ENCODE measurements at regions not wholly inside any gene's neighbourhood (a gene's known extent, or its start where the extent isn't known, plus 50 kb on each side); places are given as distances from the start of the nearest gene placed in this dataset.

DNA sequence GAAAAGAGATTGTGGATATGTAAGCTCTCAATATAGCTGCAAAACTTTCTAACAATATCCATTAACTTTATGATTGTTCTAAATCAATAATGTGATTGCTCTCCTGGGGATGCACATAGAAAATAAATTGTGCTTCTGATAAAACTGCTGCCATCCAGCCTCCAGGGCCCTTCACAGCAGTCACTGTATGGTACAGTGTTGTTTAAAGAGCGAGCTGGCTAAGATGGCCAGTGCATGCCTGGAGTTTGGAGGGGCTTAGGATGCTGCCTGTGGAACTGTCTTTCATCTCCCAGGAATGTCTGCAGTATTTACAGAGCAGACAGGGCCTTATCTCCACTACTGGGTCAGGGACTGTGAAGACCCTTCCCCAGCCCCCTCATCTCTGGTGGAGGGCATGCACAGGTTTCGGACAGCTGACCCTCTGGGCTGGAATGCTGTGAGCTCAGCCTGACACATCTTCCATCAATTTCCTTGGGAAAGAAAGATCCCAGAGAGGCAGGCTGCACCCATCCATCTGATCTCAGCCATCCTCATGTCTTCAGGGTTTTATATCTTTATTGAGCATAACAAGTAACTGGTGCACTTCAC is 137.0 kb downstream of the PLPP3 start:
- no peak for DNase-seq

DNA sequence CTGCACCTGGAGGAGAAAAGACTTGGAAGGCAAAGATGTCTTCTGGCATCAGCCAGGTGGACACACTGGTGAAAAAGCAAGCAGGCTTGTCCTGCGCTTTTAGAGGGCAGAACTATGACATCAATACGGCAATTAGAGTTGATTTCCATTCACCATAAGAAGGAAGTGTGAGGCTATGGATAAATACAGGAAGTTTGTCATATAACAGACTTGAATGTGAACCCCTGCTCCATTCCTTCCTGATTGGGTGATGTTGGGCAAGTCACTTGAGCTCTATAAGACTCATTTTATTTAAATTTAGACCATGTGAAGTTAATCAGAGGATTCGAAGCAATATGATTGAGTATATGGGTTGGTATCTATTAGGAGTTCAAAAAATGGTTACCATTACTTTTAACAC is 137.8 kb downstream of the PLPP3 start:
- no peak for DNase-seq

DNA sequence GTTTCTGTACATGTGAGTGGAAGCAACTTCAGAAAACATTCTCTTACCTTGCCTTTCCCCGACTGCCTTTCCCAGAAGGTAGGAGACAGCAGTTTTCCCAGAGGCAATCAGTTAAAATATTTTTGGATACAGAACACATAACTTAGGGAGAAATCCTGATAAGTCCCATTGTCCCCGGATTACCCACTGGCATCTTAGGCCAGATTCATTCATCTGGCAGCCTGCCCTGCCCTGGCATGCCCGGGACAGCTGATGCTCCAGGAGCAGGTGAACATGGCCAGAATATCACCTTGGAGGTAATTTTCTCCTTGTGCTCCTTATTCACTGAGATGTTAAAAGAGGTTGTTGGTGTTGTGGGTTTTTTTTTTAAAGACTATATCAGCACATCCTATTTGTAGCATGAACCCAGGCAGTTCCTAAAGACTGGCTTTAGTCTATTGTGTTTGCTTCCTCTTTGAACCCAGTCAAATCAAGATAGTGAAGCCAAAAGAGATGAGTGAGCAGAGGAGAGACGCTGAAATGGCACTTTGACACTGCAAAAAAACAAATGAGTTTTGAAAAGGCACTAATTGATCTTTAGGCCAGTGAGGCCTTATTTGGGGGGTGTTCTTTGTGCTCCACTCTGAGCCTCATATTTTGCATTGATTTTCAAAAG is 139.6 kb downstream of the PLPP3 start:
- no peak for DNase-seq

DNA sequence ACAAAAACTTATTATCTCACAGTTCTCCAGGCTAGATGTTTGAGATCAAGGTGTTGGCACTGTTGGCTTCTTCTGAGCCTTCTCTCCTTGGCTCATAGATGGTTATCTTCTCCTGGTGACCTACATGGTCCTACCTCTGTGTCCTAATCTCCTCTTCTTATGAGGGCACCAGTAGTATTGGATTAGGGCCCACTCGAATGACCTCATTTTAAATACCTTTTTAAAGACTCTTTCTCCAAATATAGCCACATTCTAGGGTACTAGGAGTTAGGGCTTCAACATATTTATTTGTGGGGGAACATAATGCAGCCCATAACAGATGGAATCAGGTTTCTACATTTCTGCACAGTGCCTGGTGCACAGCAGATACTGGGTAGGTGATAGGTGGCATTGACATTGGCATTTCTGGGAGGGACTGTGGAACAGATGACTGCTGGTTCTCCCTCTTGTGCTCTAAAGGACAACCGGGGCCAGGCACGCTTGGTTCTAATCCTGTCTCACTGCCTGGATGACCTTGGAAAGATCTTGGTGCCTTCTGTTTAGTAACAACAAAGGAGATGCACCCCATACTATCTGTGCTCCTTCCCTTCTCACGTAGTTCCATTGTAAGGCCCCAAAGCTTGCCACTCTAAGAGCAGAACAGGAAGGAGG is 140.3 kb downstream of the PLPP3 start:
- DNase-seq = no peak

DNA sequence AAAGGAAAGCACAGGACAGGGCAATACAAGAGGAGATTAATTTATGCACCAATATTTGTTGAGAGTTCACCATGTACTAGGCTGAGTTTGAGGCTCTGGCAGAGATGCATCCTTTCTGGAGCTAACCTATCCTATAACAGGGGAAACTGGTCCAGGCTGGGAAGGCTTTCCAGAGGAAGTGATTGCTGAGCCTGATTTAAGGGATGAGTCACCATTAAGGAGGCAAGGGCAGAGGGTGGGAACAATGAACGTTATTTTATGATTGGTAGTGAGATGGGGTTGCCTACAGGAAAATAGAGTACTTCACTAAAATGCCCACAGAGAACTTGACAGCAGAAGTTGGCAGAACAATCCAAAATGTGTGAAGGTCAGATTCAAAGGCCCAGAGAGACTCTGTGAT is 141.4 kb downstream of the PLPP3 start:
- DNase-seq = no peak

- DNase-seq = no peak
These were observed 142.4 kb downstream of the PLPP3 start for GRCh38 chr1:56436912-56437417.

GRCh38 chr1:56436296-56436695 is 143.1 kb downstream of the PLPP3 start:
- DNase-seq = no peak

DNA sequence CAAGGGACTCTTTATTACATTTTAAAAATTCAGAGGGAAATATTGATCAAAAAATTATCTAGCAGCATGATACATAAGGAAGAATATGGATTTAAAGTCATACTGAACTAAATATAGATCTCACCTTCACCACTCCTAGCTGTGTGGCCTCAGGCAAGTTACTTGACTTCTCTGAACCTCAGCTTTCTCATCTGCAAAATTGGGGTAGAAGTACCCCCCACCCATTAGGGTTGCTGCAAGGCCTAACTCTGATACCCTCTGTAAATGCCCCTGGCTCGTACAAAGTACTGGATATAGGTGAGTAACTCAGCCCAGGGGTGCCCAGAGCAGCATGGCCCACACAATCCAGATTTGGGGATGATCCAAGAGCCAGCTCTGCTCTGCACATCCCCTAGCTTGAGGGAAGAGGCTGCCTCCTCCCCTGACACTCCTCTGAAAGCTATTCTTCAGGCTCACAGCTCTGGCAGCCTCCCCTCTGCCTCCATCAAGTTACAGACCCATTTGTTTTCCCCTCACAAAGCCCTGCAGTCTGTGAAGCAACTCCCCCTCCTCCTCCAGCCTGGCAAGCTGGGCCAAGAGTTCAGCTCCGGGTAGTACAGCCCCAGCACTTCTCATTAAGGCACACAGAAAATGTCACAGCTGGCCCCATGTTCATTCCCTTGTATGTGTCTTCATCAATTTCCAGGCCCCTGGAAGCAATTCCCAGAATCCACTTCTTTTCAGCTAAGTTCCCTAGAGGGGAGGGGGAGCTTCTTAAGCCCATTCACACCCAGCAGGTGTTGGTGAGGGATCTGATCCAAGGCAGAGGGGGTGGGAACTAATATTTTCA is 143.7 kb downstream of the PLPP3 start:
- DNase-seq = no peak

- DNase-seq = no peak
These were observed 144.6 kb downstream of the PLPP3 start for GRCh38 chr1:56434740-56435139.

DNA sequence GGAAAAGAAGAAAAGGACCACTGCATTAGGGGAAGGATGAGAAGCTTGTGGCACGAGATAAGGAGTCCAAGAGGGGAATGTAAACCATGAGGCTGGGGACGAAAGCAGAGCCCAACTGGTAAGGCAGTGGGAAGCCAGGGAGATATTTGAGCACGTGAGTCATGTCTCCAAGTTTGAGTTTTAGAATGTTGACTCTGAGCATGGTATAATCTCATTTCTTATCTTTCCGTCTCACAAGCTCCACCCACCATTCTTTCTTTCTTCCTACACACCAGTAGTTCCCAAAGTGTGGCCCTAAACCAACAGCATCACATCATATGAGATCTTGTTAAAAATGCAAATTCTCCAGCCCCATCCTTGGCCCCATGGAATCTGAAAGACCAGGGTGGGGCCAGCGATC is 145.3 kb downstream of the PLPP3 start:
- DNase-seq = no peak

- peak in 1 of 2 donors; percentile 21 for DNase-seq
These were observed 146.2 kb downstream of the PLPP3 start for GRCh38 chr1:56433056-56433577.

DNA sequence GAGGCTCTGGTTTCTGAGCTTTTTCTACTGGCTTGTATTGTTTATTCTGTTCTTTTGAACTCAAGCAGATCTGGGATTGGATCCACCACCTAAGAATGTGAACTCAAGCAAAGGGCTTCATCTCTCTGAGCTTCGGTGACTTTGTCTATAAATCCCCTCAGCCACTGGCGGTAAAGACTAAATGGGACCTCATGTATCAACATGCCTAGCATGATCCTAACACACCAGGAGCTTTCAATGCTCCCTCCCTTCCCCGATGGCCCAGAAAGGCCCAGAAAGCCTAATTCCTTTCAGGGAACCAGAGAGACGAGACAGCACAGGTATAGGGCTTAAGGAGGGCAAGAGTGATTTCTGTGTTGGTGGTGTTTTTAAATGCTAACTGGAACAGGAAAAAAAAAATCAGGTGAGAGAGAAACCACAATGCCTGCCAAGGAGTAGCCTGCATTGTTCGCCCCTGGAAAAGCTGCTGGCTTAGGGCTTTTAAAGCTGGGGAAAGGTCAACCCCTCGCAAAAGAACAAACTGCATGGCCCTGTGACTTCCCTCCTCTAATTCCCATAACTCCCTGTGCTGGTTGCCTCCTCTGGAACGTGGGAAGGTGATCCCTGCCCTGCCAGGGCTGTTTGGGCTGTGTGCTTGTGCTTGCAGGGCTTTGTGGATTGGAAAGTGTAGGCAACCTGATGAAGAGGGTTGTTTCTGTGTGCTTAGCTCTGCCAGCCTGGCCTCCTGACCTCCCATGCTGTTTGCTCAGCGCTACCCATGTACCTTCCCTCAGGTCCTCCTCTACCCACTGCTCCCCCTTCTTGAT is 147.0 kb downstream of the PLPP3 start:
- no peak for DNase-seq

DNA sequence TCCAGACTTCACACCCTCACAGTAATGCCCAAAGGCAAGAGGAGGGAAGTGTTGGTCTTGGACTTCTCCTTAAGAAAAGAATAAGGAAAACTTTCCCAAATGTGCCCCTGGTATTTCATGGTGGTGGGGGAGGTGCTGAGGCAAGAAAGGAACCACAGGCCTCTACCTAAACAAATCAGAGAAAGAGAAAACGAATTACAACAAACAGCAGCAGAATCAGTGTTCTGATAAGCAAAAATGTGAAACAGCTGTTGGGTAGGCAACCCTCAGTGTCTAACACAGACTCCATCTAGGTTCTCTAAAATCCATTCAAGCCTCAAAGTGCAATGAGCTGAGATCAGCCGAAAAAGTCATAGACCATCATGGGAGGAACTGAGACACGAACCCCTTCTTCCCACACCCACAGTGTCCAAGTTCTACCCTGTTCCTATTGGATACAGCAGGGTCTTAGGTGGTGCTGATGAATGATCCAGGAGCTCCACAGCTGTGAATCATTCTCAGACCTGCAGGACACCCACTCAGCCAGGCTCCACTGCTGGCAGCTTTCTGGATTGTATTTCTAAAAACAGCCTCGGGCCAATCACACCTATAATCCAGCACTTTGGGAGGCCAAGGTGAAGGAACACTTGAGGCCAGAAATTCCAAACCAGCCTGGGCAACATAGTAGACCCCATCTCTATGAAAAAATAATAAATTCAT is 149.1 kb downstream of the PLPP3 start:
- no peak for DNase-seq

GRCh38 chr1:56429288-56429687 is 150.1 kb downstream of the PLPP3 start:
- DNase-seq = no peak

GRCh38 chr1:56426587-56427381 is 152.6 kb downstream of the PLPP3 start:
- no peak for DNase-seq

DNA sequence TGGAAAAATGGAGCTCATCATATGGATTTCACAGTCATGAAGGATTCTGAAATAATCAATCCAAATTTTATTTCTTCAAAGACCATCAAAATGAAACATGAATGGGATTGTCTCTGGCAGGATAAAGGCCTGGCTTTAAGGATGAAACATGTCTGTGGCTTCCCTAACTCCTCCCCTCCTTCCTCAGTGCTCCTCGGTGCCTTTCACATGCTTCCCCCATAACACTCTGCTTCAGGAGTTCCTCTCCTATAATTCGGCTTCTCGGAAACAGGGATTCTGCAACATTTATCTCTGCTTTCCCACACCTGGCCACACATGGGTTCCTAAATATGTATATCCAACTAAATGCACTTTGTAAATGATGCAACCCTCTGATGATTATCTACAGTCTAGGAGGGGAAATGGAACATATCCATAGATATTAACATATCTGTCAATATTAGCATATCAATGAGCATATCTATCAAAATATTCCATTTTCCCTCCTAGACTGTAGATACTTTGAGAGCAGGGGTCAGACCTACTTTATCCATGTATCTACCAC is 153.8 kb downstream of the PLPP3 start:
- DNase-seq = no peak

DNA sequence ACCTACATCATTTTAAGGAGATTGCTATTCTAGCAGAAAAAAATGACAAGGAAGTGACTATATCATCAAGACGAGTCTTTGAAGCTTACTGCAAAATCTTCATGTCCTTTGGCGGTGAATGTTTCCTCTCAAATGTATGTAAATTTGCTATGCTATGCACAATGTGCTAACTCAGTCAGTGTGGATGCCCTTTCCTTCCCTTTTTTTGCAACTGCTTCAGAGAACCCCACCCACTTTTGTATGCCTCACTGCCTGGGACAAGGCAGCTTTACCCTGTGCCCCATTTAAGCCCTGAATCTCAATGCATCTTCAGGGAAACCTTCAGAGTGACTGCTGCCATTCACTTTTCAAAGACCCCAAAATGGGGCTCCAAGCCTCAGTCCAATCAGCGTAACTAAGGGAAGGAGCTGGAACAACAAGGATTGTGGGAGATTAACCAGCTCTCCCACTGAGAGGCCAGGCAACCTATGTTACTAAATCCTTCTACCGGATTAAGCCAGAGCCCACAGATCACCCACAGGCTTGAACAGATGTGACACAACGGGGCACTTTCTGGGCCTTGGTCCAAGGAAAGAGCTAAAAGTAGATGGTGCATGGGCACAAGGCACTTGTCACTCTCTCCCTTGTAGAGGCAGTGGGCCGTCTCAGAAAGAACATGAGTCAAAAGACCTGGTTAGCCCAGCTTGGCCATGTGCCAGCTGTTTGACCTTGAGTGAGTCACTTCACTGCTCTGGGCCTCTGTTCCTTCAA is 154.4 kb downstream of the PLPP3 start:
- peak; percentile 4 to 57 for DNase-seq

- no peak for DNase-seq
These were observed 155.6 kb downstream of the PLPP3 start for GRCh38 chr1:56423716-56424115.

DNA sequence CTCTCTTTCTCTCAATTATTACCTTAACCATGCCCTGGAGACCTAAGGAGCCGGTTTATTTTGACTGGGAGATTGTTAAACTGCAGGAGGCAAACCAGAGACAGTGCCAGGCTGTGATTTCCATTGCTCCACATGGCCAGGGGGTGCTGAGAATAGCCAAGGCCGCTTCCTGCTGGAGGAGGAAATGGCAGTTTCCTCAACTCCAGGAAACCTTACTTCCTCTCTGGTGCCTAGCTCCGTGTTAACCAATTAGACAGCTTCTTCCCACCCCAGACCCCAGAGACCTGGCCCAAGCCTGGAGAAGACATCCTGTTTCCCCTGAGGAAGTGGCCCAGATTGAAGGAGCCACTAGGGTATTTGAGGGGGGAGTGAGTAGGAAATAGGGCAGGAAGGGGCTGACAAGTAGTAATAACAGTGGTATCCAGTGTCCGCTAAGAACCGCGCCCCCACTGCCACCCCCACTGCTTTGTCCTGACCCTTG is 161.2 kb downstream of the PLPP3 start:
- DNase-seq = no peak

GRCh38 chr1:56417646-56418045 is 161.7 kb downstream of the PLPP3 start:
- DNase-seq = no peak

Data from CD4-positive, alpha-beta T cell treated with Interleukin-4 for 1 hour (primary cell).